GM12878 (cell line): ENCODE measurements at regions not wholly inside any gene's neighbourhood (a gene's known extent, or its start where the extent isn't known, plus 50 kb on each side); places are given as distances from the start of the nearest gene placed in this dataset.

Experiments used
- ATAC-seq: fragments of 200-7000 bp; cut with Tn5 transposase; 3 replicates; pipeline ENCODE4 v1.9.1; 2020; ENCODE audit warnings: mild to moderate bottlenecking, moderate library complexity
- BruUV-seq: library from RNA; stranded (reverse); fragments of 400-500 nt; replicated peaks from 2 replicates; lab custom pipeline; 2021; lab: Mats Ljungman, UMichigan
- CTCF ChIA-PET: fragments of 300-600 bp; sonication (Branson Sonifier 250); formaldehyde crosslinking; extraction: SDS; loops from one replicate; lab custom pipeline; 2021; ENCODE audit warnings: inconsistent platforms; lab: Yijun Ruan, JAX
- POLR2A ChIA-PET: fragments of 350-600 bp; formaldehyde crosslinking; extraction: SDS; loops from one replicate; lab custom pipeline; 2021; ENCODE audit warnings: inconsistent platforms; lab: Charles Lee
- RAD21 ChIA-PET: fragments of 300-600 bp; sonication (Branson Sonifier 250); formaldehyde crosslinking; loops from one replicate; lab custom pipeline; 2023; ENCODE audit warnings: antibody characterized with exemption; ENCODE audit not compliant: unreplicated experiment; lab: Charles Lee
- SMC1A ChIA-PET: fragments of 300-600 bp; sonication (Branson Sonifier 250); formaldehyde crosslinking; loops from one replicate; lab custom pipeline; 2023; ENCODE audit not compliant: unreplicated experiment, uncharacterized antibody; lab: Charles Lee
- DNase-seq: peaks from one replicate; pipeline ENCODE4 v3.0.0-alpha.2; 2011; ENCODE audit warnings: low read depth, low spot score
- FAIRE-seq: peaks from 3 replicates; lab custom pipeline; 2011; peaks lifted over from hg19 to GRCh38; lab: Jason Lieb, UNC
- H2AFZ ChIP-seq: 2 replicates; pipeline ENCODE4 v1.6.0; 2011; ENCODE audit warnings: low read depth, low read length, control low read depth; ENCODE audit not compliant: control insufficient read depth
- H3K27ac ChIP-seq: 2 replicates; pipeline ENCODE4 v1.5.1; 2011; ENCODE audit warnings: control low read depth; ENCODE audit not compliant: control insufficient read depth, insufficient read depth
- H3K27me3 ChIP-seq, 2 experiments: replicated peaks in 1 of 2; 2 replicates each; pipeline versions ENCODE4 v1.6.0 to v1.6.1; 2011; ENCODE audit warnings: low read length in 1 of 2; ENCODE audit not compliant: control insufficient read depth in 2 of 2, insufficient read depth in 2 of 2
- H3K36me3 ChIP-seq, 2 experiments: 2 replicates each; pipeline ENCODE4 v1.5.1; 2011; ENCODE audit warnings: low read length in 1 of 2; ENCODE audit not compliant: control insufficient read depth in 2 of 2, insufficient read depth in 2 of 2
- H3K4me1 ChIP-seq: 2 replicates; pipeline ENCODE4 v1.6.1; 2011; ENCODE audit warnings: mild to moderate bottlenecking, low read length, moderate library complexity, mixed read lengths; ENCODE audit not compliant: control insufficient read depth, insufficient read depth
- H3K4me2 ChIP-seq: 2 replicates; pipeline ENCODE4 v1.6.0; 2011; ENCODE audit warnings: control low read depth; ENCODE audit not compliant: control insufficient read depth, insufficient read depth
- H3K4me3 ChIP-seq: fragments of 200-600 bp; sonication (generic); 2 replicates; pipeline ENCODE4 v1.5.1; 2016
- H3K79me2 ChIP-seq: 2 replicates; pipeline ENCODE4 v1.6.0; 2011; ENCODE audit warnings: low read length; ENCODE audit not compliant: control insufficient read depth, insufficient read depth
- H3K9ac ChIP-seq: 2 replicates; pipeline ENCODE4 v1.8.0; 2011; ENCODE audit warnings: low read length, control low read depth, mixed read lengths; ENCODE audit not compliant: control insufficient read depth, insufficient read depth
- H3K9me3 ChIP-seq: replicated peaks from 3 replicates; pipeline ENCODE4 v1.5.1; 2011; ENCODE audit warnings: mild to moderate bottlenecking, low read length; ENCODE audit not compliant: control insufficient read depth, insufficient read depth
- H4K20me1 ChIP-seq: 2 replicates; pipeline ENCODE4 v1.6.0; 2011; ENCODE audit not compliant: control insufficient read depth, insufficient read depth
- ASH2L ChIP-seq: fragments of 300-600, 200-600 bp; sonication (generic); IDR thresholded peaks from 2 replicates; pipeline ENCODE4 v1.6.1; 2017; ENCODE audit warnings: low read depth, mild to moderate bottlenecking, borderline replicate concordance
- CREB1 ChIP-seq: IDR thresholded peaks from 2 replicates; pipeline ENCODE4 v1.6.1; 2012; ENCODE audit warnings: low read depth, mild to moderate bottlenecking, inconsistent platforms
- CREM ChIP-seq: IDR thresholded peaks from 2 replicates; pipeline ENCODE4 v1.6.1; 2014; ENCODE audit warnings: antibody characterized with exemption, low read depth
- EZH2 ChIP-seq: IDR thresholded peaks from 2 replicates; pipeline ENCODE4 v1.6.1; 2012; ENCODE audit warnings: low read depth, mild to moderate bottlenecking, control low read depth, inconsistent platforms, low read length, borderline replicate concordance; ENCODE audit not compliant: control insufficient read depth
- HSF1 ChIP-seq: fragments of 150-350 bp; IDR thresholded peaks from 2 replicates; pipeline ENCODE4 v1.6.1; 2014; ENCODE audit warnings: mild to moderate bottlenecking, low read depth, low read length
- RBBP5 ChIP-seq: fragments of 200-600 bp; sonication (generic); conservative IDR thresholded peaks from 2 replicates; pipeline ENCODE4 v1.6.1; 2016
- RCOR1 ChIP-seq: conservative IDR thresholded peaks from 2 replicates; pipeline ENCODE4 v1.6.1; 2012; ENCODE audit warnings: low read depth, low read length, improper control_type of control experiment
- RELB ChIP-seq: fragments of 450-650 bp; IDR thresholded peaks from 2 replicates; pipeline ENCODE4 v1.6.1; 2017; ENCODE audit warnings: low read depth, mild to moderate bottlenecking, moderate library complexity
- STAT1 ChIP-seq: fragments of 450-650 bp; conservative IDR thresholded peaks from 2 replicates; pipeline ENCODE4 v1.6.1; 2014; ENCODE audit warnings: antibody characterized with exemption, mild to moderate bottlenecking
- SUZ12 ChIP-seq: fragments of 200-600 bp; sonication (generic); IDR thresholded peaks from one replicate; pipeline ENCODE4 v1.6.1; 2018; ENCODE audit warnings: antibody characterized with exemption, mild to moderate bottlenecking; ENCODE audit not compliant: unreplicated experiment
- ZNF217 ChIP-seq: fragments of 450-650 bp; IDR thresholded peaks from 2 replicates; pipeline ENCODE4 v1.6.1; 2017; ENCODE audit warnings: antibody characterized with exemption, mild to moderate bottlenecking
- WGBS: methylation state at CpG from one replicate; pipeline ENCODE4 v1.1.6; 2016; ENCODE audit warnings: low lambda C conversion rate; ENCODE audit not compliant: insufficient replicate concordance, insufficient coverage; ENCODE audit errors: missing lambda C conversion rate; 5-methylcytosine and 5-hydroxymethylcytosine counted together
- in situ Hi-C: fragments of 300-500 bp; cut with MboI; formaldehyde crosslinking; loops from 9 replicates; pipeline ENCODE4 v1.14.3; 2018; ENCODE audit warnings: mixed read lengths
- intact Hi-C: fragments of 100-400 bp; cut with micrococcal nuclease; formaldehyde crosslinking; loops from one replicate; pipeline ENCODE4 v1.14.2; 2022; ENCODE audit not compliant: unreplicated experiment
- TF ChIP-seq, protein P1 (sequence below): IDR thresholded peaks from 2 replicates; pipeline ENCODE4 v1.6.1; 2012; ENCODE audit warnings: low read depth, low read length, improper control_type of control experiment
- TF ChIP-seq, protein P2 (sequence below): fragments of 450-650 bp; IDR thresholded peaks from 2 replicates; pipeline ENCODE4 v1.6.1; 2017; ENCODE audit warnings: mild to moderate bottlenecking
- TF ChIP-seq, protein P3 (sequence below): IDR thresholded peaks from 2 replicates; pipeline ENCODE4 v1.6.1; 2012; ENCODE audit warnings: improper control_type of control experiment, low read depth, low read length; ENCODE audit not compliant: insufficient replicate concordance

DNA sequence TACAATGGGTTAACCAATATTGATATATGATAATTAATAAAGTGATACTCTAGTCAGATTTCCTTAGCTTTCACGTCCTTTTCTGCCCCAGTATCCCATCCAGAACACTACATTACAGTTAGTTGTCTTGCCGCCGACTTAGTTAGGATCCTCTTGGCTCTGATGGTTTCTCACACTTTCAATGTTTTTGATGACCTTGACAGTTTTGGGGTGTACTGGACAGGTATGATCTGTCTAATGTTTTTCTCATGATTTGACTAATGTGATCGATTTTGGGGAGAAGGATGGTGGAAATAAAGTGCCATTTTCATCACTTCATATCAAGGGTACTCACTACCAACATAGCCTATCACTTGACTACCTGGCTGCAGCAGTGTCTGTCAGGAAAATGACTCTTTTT is 245.0 kb upstream of the TMC3 start:
- 50% methylated on average over 4 of the region's 4 CpGs for WGBS
- no peak overlapping the region for H3K27ac ChIP-seq
- no peak for TF ChIP-seq ASH2L
- no peak for TF ChIP-seq EZH2
- TF ChIP-seq CREB1 = no peak
- no peak for TF ChIP-seq STAT1
- TF ChIP-seq, protein P1, sequence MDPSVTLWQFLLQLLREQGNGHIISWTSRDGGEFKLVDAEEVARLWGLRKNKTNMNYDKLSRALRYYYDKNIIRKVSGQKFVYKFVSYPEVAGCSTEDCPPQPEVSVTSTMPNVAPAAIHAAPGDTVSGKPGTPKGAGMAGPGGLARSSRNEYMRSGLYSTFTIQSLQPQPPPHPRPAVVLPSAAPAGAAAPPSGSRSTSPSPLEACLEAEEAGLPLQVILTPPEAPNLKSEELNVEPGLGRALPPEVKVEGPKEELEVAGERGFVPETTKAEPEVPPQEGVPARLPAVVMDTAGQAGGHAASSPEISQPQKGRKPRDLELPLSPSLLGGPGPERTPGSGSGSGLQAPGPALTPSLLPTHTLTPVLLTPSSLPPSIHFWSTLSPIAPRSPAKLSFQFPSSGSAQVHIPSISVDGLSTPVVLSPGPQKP = no peak
- no peak for TF ChIP-seq RBBP5
- no peak for TF ChIP-seq SUZ12
- TF ChIP-seq RELB = no peak
- no peak for TF ChIP-seq CREM
- TF ChIP-seq ZNF217 = no peak
- TF ChIP-seq, protein P2, sequence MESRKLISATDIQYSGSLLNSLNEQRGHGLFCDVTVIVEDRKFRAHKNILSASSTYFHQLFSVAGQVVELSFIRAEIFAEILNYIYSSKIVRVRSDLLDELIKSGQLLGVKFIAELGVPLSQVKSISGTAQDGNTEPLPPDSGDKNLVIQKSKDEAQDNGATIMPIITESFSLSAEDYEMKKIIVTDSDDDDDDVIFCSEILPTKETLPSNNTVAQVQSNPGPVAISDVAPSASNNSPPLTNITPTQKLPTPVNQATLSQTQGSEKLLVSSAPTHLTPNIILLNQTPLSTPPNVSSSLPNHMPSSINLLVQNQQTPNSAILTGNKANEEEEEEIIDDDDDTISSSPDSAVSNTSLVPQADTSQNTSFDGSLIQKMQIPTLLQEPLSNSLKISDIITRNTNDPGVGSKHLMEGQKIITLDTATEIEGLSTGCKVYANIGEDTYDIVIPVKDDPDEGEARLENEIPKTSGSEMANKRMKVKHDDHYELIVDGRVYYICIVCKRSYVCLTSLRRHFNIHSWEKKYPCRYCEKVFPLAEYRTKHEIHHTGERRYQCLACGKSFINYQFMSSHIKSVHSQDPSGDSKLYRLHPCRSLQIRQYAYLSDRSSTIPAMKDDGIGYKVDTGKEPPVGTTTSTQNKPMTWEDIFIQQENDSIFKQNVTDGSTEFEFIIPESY = no peak
- no peak for TF ChIP-seq RCOR1
- TF ChIP-seq HSF1 = no peak
- TF ChIP-seq, protein P3, sequence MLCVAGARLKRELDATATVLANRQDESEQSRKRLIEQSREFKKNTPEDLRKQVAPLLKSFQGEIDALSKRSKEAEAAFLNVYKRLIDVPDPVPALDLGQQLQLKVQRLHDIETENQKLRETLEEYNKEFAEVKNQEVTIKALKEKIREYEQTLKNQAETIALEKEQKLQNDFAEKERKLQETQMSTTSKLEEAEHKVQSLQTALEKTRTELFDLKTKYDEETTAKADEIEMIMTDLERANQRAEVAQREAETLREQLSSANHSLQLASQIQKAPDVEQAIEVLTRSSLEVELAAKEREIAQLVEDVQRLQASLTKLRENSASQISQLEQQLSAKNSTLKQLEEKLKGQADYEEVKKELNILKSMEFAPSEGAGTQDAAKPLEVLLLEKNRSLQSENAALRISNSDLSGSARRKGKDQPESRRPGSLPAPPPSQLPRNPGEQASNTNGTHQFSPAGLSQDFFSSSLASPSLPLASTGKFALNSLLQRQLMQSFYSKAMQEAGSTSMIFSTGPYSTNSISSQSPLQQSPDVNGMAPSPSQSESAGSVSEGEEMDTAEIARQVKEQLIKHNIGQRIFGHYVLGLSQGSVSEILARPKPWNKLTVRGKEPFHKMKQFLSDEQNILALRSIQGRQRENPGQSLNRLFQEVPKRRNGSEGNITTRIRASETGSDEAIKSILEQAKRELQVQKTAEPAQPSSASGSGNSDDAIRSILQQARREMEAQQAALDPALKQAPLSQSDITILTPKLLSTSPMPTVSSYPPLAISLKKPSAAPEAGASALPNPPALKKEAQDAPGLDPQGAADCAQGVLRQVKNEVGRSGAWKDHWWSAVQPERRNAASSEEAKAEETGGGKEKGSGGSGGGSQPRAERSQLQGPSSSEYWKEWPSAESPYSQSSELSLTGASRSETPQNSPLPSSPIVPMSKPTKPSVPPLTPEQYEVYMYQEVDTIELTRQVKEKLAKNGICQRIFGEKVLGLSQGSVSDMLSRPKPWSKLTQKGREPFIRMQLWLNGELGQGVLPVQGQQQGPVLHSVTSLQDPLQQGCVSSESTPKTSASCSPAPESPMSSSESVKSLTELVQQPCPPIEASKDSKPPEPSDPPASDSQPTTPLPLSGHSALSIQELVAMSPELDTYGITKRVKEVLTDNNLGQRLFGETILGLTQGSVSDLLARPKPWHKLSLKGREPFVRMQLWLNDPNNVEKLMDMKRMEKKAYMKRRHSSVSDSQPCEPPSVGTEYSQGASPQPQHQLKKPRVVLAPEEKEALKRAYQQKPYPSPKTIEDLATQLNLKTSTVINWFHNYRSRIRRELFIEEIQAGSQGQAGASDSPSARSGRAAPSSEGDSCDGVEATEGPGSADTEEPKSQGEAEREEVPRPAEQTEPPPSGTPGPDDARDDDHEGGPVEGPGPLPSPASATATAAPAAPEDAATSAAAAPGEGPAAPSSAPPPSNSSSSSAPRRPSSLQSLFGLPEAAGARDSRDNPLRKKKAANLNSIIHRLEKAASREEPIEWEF = no peak

More for the DNA sequence above, 245.0 kb upstream of the TMC3 start:
- Histone ChIP-seq H3K9ac (no peak overlapping the region), H4K20me1 (no peaks in the 10 kb centered on the region), H3K27me3 (no peaks in the 10 kb centered on the region), H2AFZ (no peak overlapping the region), H3K4me1 (no peaks in the 10 kb centered on the region), H3K4me3 (no peak overlapping the region), H3K36me3 (no peaks in the 10 kb centered on the region), H3K79me2 (no peaks in the 10 kb centered on the region), H3K9me3 (no peaks in the 10 kb centered on the region), H3K4me2 (no peak overlapping the region)
- FAIRE-seq (no peak), DNase-seq (no peak), ATAC-seq (no peak)
- in situ Hi-C loops (no loop called here), intact Hi-C loops (no loop called here)
- ChIA-PET RAD21 (no interaction called here), SMC1A (no interaction called here), POLR2A (no interaction called here), CTCF (interaction anchor here (0.6 to 1.0 kb wide), 2 partner anchors 164 to 167 kb away, joined by 3 to 4 read pairs; no protein-coding TSS in a partner anchor)
- BruUV-seq = no TSS peak
